ENCODE measurements at regions not wholly inside any gene's neighbourhood (a gene's known extent, or its start where the extent isn't known, plus 50 kb on each side); places are given as distances from the start of the nearest gene placed in this dataset.

DNA sequence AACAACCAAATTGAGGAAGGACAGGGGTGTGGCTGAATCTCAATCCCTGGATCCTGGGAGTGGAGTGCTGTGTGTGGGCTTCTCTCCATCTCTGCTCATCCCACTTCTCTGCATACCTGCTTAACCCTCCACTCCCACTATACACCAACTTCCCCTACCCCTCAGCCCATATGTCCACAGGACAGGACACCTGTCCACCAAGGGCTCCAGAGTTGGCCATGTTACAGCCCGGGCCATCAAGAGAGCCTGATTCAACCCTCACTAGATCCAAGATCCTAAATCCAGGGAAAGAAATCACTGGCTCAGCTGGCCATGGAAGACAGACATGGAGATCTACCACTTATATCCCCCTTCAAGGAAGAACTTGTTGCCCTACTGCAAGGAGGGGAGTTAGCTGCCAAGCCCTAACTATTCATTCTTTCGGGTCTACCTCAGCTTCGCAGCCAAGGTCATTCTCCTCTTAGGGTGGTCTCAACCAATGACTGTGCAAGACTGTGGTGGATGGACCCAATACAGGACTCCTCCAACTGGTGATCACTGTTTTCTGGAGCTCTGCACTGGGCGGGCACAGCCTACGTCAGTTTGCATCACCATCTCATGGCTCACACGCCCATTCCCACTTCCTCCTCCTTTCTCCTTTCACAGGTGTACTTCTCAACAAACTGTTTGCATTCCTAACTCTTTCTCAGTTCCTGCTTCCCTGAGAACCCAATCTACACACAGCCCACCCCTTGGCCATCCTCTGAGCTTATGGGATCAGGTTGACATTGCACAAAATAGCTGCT is 53.7 kb upstream of the ZBTB43 start:
- H3K27ac Mint-ChIP-seq: no peak overlapping the region
- H3K36me3 Mint-ChIP-seq (ENCODE audit: low read depth): no peaks in the 10 kb centered on the region
- DNase-seq: no peak
- intact Hi-C loops (cut with micrococcal nuclease): no loop called here
- CTCF ChIA-PET: interaction anchor here (3.1 to 3.9 kb wide), 2 partner anchors 45 kb away, joined by 13 to 28 read pairs; no protein-coding TSS in a partner anchor
- no peak overlapping the region for H3K4me3 Mint-ChIP-seq
- no peaks in the 10 kb centered on the region for H3K27me3 Mint-ChIP-seq (ENCODE audit: low read depth)
- H3K4me1 Mint-ChIP-seq (ENCODE audit: low read depth): peaks cover 23% of the 10 kb centered on the region
- H3K9me3 Mint-ChIP-seq: no peaks in the 10 kb centered on the region

DNA sequence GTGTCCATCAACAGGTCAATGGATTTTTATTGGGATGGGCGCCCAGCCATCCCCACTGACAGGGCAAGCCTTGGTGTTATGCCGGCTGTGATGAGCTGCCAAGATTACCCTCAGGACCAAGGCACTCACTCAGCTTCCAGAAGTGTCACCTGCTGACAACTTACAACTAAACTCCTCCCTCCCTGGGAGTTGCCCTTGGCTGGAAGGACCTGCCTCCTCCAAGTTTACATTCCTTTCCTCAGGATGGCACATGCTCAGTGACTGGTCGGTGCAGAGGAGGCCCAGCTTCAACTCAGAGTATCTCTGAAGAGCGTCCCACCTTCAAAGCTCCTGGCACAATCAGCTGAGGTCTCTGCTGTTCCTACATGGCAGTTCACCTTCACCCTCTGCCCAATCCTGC is 52.5 kb upstream of the ZBTB43 start:
- CTCF ChIA-PET: interaction anchor here (3.1 kb wide), 1 partner anchor 46 kb away, joined by 13 read pairs; no protein-coding TSS in a partner anchor
- H3K4me1 Mint-ChIP-seq (ENCODE audit: low read depth): peaks cover 16% of the 10 kb centered on the region
- DNase-seq: no peak
- H3K9me3 Mint-ChIP-seq: no peaks in the 10 kb centered on the region
- no peaks in the 10 kb centered on the region for H3K36me3 Mint-ChIP-seq (ENCODE audit: low read depth)
- H3K27me3 Mint-ChIP-seq (ENCODE audit: low read depth): no peaks in the 10 kb centered on the region
- H3K4me3 Mint-ChIP-seq: no peak overlapping the region
- no peak overlapping the region for H3K27ac Mint-ChIP-seq
- intact Hi-C loops (cut with micrococcal nuclease): no loop called here

DNA sequence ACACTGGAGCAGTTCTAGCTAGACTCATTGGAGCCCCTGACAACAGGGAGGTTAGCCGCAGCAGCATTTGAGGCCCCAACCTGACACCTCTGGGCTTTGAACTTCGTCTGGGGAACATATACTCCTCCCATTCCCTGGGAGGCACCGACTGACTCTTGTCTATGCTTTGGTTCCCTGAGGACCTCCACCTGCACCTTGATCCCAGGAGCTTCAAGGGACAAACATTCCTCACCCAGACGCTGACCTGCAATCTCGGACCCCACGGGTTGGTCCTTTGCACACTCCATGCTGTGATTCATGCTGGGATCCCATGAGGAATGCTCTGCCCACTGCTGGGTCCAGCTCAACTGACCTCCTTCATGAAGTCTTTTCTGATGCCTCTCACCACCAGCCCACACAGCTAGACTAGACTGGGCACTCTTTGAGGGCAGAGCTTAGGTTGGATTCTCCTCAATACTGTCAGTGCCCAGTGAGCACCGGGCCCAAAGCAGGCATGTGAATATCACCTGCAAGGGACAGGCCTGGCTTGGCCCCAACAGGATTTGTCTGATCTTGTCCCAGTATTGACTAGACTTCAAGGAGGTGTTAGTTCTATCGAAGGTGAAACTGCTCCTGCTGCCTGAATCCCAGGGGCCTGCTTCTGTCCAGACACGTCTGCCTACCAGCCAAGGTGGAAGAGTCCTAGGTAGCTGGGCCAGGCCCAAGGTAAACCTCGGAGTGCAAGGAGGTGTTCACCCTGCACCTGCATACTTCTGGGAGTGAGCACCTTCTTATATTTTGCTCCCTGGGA is 51.8 kb upstream of the ZBTB43 start:
- H3K27ac Mint-ChIP-seq: no peak overlapping the region
- intact Hi-C loops (cut with micrococcal nuclease): no loop called here
- H3K9me3 Mint-ChIP-seq: no peaks in the 10 kb centered on the region
- no peaks in the 10 kb centered on the region for H3K36me3 Mint-ChIP-seq (ENCODE audit: low read depth)
- no peak for DNase-seq
- H3K27me3 Mint-ChIP-seq (ENCODE audit: low read depth): no peaks in the 10 kb centered on the region
- no peak overlapping the region for H3K4me3 Mint-ChIP-seq
- H3K4me1 Mint-ChIP-seq (ENCODE audit: low read depth): peaks cover 9% of the 10 kb centered on the region
- CTCF ChIA-PET: interaction anchor here (0.5 to 3.1 kb wide), 2 partner anchors 34 to 47 kb away, joined by 4 to 13 read pairs; no protein-coding TSS in a partner anchor

DNA sequence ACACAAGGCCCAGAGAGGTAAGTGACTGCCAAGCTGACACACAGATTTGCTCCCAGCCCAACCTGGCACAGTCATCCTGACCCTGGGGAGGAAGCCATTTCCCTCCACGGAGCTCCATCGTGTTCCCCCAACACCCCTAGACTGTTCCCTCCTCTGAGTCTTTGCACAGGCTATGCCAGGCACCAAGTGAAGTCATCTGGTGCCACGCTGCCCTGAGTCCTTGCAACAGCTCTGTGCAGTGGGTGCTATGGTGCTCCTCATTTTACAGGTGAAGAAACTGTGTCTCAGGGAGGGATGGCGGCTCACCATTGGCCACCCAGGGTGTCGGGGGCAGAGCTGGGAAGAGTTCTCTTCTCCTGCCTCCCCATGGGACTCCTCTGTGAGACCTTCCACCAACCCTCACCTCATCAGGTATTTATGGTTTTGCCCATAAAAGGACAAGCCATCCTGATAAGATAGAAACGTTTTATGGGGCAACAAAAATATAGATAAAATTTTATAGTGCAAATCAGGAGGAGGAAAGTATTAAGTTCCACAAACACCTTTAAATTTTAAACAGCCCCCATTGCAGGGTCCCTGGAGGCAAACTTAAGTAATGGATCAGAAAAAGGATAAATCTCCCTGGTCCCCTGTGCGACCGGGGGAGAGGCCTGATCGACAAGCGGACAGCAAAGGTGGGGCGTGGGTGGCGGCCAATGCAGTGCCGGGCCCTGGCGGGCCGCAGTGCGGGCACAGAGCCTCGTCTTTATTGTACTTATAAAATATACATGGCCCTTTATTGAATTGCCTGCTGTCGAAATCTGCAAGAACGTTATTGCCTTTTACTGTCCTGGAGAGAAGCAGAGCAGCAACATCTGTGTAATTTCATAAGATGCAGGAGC is 50.2 kb upstream of the ZBTB43 start:
- no peak overlapping the region for H3K27ac Mint-ChIP-seq
- DNase-seq: no peak
- no peaks in the 10 kb centered on the region for H3K4me1 Mint-ChIP-seq (ENCODE audit: low read depth)
- no peaks in the 10 kb centered on the region for H3K27me3 Mint-ChIP-seq (ENCODE audit: low read depth)
- H3K9me3 Mint-ChIP-seq: no peaks in the 10 kb centered on the region
- CTCF ChIA-PET: interaction anchor here (3.1 kb wide), 1 partner anchor 48 kb away, joined by 13 read pairs; no protein-coding TSS in a partner anchor
- H3K4me3 Mint-ChIP-seq: no peak overlapping the region
- intact Hi-C loops (cut with micrococcal nuclease): no loop called here
- no peaks in the 10 kb centered on the region for H3K36me3 Mint-ChIP-seq (ENCODE audit: low read depth)

Data from activated naive CD4-positive, alpha-beta T cell treated with anti-CD3 and anti-CD28 coated beads for 36 hours (primary cell).